ENCODE measurements at regions not wholly inside any gene's neighbourhood (a gene's known extent, or its start where the extent isn't known, plus 50 kb on each side); places are given as distances from the start of the nearest gene placed in this dataset.

DNA sequence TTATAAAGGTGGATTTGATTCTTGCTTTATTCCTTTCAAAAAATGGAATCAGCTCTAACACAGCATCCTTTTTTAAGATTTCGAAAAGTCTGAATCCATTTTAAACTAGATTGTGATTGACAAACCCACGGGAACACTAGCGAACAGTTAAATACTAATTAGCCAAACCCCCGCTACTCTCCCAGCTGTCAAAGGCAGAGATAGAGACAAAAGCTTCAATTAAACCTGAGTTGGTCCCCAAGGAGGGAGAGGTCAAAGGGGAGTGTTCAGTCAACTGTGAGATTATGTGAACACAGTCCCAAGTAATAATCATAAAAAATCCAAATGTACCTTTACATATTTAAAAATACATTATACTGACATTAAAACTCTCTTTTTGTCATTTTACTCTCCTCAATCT, 65.7 kb upstream of the TBX20 start:
- TF ChIP-seq EZH2 (IDR thresholded peaks at IDR 0.05; ENCODE audit: borderline replicate concordance, low read depth, low read length): no peak
- no peak for TF ChIP-seq SIN3A (IDR thresholded peaks at IDR 0.05; ENCODE audit: borderline replicate concordance in 2 of 2, control insufficient read depth in 1 of 2, low read depth in 2 of 2, low read length in 2 of 2)
- TF ChIP-seq, protein P1, sequence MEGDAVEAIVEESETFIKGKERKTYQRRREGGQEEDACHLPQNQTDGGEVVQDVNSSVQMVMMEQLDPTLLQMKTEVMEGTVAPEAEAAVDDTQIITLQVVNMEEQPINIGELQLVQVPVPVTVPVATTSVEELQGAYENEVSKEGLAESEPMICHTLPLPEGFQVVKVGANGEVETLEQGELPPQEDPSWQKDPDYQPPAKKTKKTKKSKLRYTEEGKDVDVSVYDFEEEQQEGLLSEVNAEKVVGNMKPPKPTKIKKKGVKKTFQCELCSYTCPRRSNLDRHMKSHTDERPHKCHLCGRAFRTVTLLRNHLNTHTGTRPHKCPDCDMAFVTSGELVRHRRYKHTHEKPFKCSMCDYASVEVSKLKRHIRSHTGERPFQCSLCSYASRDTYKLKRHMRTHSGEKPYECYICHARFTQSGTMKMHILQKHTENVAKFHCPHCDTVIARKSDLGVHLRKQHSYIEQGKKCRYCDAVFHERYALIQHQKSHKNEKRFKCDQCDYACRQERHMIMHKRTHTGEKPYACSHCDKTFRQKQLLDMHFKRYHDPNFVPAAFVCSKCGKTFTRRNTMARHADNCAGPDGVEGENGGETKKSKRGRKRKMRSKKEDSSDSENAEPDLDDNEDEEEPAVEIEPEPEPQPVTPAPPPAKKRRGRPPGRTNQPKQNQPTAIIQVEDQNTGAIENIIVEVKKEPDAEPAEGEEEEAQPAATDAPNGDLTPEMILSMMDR (IDR thresholded peaks at IDR 0.05 in 2 of 3, conservative IDR thresholded peaks at IDR 0.05 in 1 of 3; ENCODE audit: insufficient read depth in 2 of 3, low read depth in 1 of 3, low read length in 3 of 3): no peak
- TF ChIP-seq, protein P2, sequence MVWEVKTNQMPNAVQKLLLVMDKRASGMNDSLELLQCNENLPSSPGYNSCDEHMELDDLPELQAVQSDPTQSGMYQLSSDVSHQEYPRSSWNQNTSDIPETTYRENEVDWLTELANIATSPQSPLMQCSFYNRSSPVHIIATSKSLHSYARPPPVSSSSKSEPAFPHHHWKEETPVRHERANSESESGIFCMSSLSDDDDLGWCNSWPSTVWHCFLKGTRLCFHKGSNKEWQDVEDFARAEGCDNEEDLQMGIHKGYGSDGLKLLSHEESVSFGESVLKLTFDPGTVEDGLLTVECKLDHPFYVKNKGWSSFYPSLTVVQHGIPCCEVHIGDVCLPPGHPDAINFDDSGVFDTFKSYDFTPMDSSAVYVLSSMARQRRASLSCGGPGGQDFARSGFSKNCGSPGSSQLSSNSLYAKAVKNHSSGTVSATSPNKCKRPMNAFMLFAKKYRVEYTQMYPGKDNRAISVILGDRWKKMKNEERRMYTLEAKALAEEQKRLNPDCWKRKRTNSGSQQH (CRISPR knock-in tag; IDR thresholded peaks at IDR 0.05): no peak
- TF ChIP-seq, protein P3, sequence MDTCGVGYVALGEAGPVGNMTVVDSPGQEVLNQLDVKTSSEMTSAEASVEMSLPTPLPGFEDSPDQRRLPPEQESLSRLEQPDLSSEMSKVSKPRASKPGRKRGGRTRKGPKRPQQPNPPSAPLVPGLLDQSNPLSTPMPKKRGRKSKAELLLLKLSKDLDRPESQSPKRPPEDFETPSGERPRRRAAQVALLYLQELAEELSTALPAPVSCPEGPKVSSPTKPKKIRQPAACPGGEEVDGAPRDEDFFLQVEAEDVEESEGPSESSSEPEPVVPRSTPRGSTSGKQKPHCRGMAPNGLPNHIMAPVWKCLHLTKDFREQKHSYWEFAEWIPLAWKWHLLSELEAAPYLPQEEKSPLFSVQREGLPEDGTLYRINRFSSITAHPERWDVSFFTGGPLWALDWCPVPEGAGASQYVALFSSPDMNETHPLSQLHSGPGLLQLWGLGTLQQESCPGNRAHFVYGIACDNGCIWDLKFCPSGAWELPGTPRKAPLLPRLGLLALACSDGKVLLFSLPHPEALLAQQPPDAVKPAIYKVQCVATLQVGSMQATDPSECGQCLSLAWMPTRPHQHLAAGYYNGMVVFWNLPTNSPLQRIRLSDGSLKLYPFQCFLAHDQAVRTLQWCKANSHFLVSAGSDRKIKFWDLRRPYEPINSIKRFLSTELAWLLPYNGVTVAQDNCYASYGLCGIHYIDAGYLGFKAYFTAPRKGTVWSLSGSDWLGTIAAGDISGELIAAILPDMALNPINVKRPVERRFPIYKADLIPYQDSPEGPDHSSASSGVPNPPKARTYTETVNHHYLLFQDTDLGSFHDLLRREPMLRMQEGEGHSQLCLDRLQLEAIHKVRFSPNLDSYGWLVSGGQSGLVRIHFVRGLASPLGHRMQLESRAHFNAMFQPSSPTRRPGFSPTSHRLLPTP (IDR thresholded peaks at IDR 0.05; ENCODE audit: borderline replicate concordance, extremely low read depth, insufficient read length): no peak
- TF ChIP-seq MCM3 (IDR thresholded peaks at IDR 0.05): no peak
- TF ChIP-seq GTF2F1 (IDR thresholded peaks at IDR 0.05; ENCODE audit: low read depth, low read length): no peak
- TF ChIP-seq FOXP1 (CRISPR knock-in tag; IDR thresholded peaks at IDR 0.05): no peak
- no peak for TF ChIP-seq POLR2A (conservative IDR thresholded peaks at IDR 0.05)
- TF ChIP-seq, protein P4, sequence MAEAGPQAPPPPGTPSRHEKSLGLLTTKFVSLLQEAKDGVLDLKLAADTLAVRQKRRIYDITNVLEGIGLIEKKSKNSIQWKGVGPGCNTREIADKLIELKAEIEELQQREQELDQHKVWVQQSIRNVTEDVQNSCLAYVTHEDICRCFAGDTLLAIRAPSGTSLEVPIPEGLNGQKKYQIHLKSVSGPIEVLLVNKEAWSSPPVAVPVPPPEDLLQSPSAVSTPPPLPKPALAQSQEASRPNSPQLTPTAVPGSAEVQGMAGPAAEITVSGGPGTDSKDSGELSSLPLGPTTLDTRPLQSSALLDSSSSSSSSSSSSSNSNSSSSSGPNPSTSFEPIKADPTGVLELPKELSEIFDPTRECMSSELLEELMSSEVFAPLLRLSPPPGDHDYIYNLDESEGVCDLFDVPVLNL (CRISPR knock-in tag; IDR thresholded peaks at IDR 0.05; ENCODE audit: low read depth): no peak
